ENCODE measurements at regions not wholly inside any gene's neighbourhood (a gene's known extent, or its start where the extent isn't known, plus 50 kb on each side); places are given as distances from the start of the nearest gene placed in this dataset.

DNA sequence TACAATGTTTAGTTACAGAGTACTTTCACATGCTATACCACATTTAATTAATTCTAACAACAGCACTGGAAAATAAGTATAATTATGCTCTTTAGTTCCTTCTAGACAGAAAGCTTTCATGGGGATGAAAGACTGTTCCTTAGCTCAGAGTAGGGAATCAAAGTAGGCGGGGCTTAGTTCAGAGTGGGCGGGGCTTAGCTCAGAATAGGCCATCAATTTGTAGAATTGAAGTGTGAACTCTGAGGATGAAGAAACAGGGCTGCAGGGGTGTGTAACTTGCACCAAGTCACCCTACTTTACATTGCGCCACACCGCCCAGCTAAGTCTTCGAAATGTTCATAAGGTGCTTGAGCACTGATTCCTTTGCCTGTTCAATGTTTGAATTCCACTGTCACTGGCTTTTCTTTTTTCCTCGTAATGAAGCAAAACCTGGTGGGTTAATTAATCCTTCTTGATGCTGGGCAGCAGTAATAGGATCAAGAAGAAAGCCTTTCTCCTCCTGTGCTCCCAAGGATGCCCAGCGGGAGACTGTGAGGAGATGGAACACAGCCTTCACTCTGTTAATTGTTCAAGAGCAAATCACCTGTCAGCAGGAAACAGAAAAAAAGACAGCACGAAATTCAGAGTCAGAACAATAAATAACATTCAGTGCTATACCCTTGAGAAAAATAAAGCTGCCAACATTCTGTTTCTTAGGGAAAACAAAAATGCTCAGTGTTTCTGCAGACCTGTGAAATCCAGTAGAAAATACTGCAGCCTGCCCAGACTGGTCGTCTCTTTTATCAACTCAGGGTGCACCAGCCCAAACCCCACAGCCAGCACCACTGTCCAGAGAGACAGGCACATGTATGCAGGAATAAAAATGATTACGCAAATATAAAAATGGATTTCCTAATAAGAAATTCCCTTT lies 66.5 kb upstream of the CAMK1G start:
- no peak for DNase-seq (ENCODE audit: low spot score)

GRCh38 chr1:209517681-209518050 lies 65.8 kb upstream of the CAMK1G start:
- no peak for DNase-seq (ENCODE audit: low spot score)

DNA sequence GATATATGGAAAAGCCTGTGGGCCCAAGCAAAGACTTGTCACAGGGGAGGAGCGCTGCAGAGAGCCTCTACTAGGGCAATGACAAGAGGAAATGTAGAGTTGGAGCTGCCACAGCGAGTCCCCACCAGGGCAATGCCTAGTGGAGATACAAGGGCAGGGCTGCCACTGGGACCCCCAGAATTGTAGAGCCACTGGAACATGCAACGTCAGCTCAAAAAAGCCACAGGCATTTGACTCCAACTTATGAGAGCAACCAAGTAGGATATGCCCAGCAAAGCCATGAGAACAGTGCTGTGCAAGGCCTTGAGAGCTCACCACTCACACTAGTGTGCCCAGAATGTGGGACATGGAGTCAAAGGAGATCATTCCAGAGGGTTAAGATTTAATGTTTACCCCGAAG lies 63.7 kb upstream of the CAMK1G start:
- no peak for DNase-seq (ENCODE audit: low spot score)

DNA sequence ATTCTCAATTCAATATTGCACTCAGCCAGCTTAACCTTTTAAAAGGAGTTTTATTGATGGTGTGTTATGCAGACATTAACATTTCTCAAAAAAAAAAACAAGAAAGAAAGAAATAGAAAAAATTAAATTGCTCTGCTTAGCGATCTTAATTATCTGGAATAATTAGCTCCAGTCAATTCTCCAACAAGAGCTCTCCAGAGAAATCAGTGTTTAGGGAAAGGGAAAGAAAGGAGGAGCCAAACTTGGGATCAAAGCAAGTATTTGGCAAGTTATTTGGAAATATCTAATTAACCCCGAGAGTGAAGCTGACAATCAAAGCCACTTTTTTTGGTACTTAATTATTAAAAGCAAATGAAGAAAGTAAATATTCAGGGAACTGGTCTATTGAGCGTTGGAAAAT lies 60.7 kb upstream of the CAMK1G start:
- no peak for DNase-seq (ENCODE audit: low spot score)

DNA sequence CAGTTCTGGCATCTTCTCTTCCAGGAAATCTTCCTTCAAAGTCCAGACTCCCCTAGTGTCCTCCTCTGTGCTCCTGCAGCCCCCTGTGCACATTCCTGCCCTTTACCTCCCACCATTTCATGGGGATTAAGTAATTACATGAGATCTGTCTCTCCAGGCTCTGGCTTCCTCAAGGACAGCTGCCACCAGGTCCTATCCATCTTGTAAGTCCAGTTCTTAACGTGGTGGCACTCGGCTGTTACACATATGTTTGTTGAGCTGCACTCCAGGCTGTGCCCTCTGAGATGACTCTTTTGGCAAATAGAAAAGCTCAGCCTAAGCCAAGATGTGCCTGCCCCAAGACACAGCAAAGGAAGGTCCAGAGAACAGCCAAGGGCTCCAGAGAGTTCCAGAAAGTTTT lies 57.4 kb upstream of the CAMK1G start:
- DNase-seq (ENCODE audit: low spot score) = no peak

GRCh38 chr1:209527372-209527771 lies 56.1 kb upstream of the CAMK1G start:
- no peak for DNase-seq (ENCODE audit: low spot score)

DNA sequence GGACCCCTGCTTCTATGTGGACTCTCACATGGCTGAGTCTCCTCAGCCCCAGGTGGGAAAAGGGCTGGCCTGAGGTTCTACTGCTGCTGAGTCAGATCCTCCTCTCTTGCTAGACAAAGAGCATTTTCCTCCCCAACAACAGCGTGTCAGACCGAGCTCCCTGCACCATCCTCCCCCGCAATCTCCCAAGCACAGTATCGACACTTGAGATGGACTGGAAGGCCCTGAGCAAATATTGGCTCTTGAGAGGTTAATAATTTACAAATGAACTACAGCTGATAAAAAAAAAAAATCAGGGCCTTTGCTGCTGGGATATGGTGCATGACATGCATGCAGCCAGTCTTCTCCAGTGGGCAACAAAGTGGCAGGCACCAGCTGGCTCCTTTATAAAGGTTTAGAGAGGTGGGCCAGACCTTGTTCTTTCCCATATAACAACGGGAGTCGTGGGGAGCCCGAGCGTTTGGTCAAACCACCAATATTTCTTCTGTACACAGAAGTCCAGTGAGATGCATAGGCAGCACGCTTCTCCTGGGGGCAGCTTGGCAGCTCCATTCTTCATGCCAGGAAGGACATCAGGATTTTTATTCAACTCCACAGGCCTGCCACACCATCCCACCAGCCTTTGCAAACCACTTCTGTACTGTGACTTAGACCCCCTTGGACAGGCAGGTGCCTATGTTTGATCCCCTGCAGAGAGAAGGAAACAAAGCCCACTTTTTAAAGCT lies 55.4 kb upstream of the CAMK1G start:
- DNase-seq (ENCODE audit: low spot score) = no peak

DNA sequence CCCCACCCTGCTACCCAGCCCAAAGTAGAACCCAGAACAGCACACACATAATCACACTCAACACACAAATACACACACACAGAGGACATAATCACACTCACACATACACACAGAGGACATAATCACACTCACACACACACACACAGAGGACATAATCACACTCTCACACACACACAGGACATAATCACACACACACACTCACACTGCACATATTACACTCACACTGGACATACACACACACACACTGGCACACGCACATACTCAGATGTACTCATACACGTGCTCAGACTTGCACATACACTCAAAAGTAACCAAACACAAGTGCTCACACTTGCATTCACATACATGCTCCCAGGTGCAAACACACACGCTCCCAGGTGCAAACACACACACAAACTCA lies 54.3 kb upstream of the CAMK1G start:
- no peak for DNase-seq (ENCODE audit: low spot score)

GRCh38 chr1:209531006-209531405 lies 52.5 kb upstream of the CAMK1G start:
- DNase-seq (ENCODE audit: low spot score) = no peak

DNA sequence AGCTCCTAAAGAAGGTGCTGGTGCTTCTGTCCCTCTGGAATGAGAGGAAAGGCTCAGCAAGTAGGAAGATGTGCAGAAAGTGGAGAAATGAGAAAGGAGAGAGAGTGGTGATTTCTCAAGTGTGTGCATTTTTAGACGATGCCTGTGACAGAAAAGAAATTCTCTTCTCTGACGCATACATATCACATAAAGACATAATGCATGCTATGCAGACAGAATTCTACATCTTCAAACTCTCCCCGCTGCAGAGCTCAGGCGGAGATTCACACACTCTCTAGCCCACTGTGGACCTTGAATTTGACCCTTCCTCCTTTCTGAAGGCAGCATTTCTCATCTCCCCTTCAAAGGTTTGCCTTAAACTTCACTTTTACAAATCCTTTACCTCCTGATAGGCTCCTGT lies 52.0 kb upstream of the CAMK1G start:
- DNase-seq (ENCODE audit: low spot score) = no peak

All from germinal center (tissue), 1 donor.